ENCODE measurements at regions not wholly inside any gene's neighbourhood (a gene's known extent, or its start where the extent isn't known, plus 50 kb on each side); places are given as distances from the start of the nearest gene placed in this dataset.
"Not testable (repeated sequence)": the region's sequence is repeated elsewhere in the genome, so short reads cannot be mapped to it uniquely, and the experiment has no call there.

DNA sequence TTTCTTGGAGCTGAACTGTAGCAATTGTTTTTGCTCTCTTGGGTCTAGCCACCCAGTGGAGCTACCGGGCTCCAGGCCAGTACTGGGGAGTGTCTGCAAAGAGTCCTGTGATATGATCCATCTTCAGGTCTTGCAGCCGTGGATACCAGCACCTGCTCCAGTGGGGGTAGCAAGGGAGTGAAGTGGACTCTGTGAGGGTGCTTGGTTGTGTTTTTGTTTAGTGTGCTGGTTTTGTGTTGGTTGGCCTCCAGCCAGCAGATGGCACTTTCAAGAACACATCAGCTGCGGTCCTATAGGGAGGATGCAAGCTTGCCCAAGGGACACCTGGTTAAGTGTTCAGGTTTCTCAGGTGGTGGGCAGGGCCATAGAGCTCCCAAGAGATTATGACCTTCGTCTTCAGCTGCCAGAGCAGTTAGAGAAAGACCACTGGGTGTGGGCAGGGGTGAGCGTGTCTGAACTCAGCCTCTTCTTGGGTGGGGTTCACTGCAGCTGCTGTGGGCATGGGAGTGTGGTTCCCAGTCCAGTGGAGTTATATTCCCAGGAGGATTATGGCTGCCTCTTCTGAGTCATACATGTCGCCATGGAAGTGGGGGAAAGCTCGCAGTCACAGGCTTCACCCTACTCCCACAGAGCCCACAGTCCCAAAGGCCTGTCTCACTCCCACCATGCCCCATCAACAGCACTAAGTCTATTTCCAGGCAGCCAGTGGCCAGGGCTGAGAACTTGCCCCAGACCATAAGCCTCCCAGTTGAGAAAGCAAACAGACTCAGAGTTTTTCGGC is 811.6 kb downstream of the GLUD2 start:
- TF ChIP-seq, protein P1, sequence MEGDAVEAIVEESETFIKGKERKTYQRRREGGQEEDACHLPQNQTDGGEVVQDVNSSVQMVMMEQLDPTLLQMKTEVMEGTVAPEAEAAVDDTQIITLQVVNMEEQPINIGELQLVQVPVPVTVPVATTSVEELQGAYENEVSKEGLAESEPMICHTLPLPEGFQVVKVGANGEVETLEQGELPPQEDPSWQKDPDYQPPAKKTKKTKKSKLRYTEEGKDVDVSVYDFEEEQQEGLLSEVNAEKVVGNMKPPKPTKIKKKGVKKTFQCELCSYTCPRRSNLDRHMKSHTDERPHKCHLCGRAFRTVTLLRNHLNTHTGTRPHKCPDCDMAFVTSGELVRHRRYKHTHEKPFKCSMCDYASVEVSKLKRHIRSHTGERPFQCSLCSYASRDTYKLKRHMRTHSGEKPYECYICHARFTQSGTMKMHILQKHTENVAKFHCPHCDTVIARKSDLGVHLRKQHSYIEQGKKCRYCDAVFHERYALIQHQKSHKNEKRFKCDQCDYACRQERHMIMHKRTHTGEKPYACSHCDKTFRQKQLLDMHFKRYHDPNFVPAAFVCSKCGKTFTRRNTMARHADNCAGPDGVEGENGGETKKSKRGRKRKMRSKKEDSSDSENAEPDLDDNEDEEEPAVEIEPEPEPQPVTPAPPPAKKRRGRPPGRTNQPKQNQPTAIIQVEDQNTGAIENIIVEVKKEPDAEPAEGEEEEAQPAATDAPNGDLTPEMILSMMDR (IDR thresholded peaks at IDR 0.05; ENCODE audit: insufficient read depth, low read depth, low read length, missing control alignments) = no peak
- no peak for DNase-seq (ENCODE audit: low read depth)
- H3K4me3 ChIP-seq (ENCODE audit: low read depth, low read length) = no peak overlapping the region

DNA sequence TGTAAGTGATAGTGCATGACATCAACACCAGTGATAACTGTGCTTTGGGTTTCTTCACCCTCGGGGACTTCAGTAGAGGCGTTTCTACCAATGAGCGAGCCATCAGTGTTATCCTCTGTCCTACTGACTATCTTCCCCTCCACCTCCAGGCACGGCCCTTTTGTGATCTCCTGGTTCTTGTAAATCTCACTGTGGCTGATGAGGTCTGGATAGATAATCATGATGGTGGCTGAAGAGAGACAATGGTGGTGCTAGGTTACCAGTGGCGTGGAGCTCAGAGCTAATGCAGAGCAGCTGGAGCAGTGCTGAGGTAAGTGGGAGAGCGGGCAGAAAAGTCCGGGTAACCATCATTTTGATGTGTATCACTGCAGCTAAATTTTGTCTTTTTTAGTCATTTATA is 816.6 kb downstream of the GLUD2 start:
- DNase-seq (ENCODE audit: low read depth) = no peak
- TF ChIP-seq, protein P1 (IDR thresholded peaks at IDR 0.05; ENCODE audit: insufficient read depth, low read depth, low read length, missing control alignments) = no peak
- no peak overlapping the region for H3K4me3 ChIP-seq (ENCODE audit: low read depth, low read length)

DNA sequence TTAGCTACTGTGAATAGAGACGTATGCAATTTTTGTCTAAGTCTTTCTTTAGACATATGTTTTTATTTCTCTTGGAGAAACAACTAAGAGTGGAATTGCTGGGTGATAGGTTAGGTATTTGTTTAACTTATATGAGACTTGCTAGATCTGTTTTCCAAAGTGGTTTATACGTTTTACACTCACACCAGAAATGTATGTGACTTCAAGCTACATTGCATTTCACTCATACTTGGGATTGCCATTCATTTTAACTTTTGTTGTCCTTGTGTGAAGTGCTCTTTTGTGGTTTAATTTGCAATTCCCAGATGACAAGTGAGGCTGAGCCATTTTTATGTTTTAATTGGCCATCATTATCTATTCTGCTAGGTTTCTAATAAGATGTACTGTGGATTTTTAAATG is 817.2 kb downstream of the GLUD2 start:
- DNase-seq (ENCODE audit: low read depth) = no peak
- TF ChIP-seq, protein P1 (IDR thresholded peaks at IDR 0.05; ENCODE audit: insufficient read depth, low read depth, low read length, missing control alignments) = no peak
- no peak overlapping the region for H3K4me3 ChIP-seq (ENCODE audit: low read depth, low read length)

DNA sequence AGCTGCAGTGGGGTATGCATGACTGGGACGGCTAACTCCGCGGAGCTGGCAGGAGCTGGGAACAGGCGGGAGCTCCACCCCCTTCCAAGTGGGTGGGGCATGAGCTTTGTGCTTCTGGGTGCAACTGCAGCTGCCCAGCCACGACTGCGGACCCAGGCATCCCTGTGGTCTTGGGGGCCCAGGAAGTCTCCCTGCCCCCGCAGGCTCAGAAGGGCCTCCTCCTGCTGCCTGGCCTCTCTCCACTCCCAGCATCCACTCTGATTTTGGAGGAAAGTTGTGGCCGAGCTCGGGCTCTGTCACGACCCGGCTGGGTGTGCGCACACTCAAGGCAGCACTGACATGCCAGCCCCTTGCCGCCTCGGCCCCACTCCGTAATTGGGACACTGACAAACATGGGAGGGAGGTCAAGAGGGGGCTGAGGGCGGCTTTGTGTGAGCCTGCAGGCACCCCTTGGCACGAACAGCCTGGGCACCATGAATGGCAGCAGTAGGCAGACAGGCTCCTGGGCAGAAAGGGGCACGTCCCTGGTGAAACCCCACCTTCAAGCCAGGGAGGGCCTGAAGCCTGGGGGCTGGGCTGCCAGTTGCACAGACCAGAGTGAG is 822.6 kb downstream of the GLUD2 start:
- no peak for DNase-seq (ENCODE audit: low read depth)

DNA sequence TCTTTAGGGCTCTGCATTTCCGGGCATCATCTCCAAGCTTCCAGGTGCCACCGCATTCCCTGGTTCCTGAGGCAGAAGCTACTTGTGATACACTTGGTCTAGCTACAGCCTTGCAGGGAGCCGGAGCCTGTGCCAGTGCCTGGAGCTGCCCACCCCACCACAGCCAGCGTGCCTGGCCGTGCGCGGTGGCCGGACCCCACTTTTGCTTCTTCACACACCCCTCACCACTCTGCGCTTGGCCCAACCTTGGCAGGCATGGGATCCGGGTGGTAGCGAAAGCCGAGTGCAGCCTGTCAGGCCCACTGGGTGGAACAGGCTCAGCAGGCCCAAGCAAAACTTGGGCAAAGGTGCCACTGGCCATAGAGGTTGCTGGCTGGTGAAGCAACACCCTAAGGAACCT is 823.7 kb downstream of the GLUD2 start:
- TF ChIP-seq, protein P1 (IDR thresholded peaks at IDR 0.05; ENCODE audit: insufficient read depth, low read depth, low read length, missing control alignments) = no peak
- no peak overlapping the region for H3K4me3 ChIP-seq (ENCODE audit: low read depth, low read length)
- no peak for DNase-seq (ENCODE audit: low read depth)

More for the DNA sequence above, 822.6 kb downstream of the GLUD2 start:
- H3K4me3 ChIP-seq (ENCODE audit: low read depth, low read length) = no peak overlapping the region
- TF ChIP-seq, protein P1 (IDR thresholded peaks at IDR 0.05; ENCODE audit: insufficient read depth, low read depth, low read length, missing control alignments) = no peak

DNA sequence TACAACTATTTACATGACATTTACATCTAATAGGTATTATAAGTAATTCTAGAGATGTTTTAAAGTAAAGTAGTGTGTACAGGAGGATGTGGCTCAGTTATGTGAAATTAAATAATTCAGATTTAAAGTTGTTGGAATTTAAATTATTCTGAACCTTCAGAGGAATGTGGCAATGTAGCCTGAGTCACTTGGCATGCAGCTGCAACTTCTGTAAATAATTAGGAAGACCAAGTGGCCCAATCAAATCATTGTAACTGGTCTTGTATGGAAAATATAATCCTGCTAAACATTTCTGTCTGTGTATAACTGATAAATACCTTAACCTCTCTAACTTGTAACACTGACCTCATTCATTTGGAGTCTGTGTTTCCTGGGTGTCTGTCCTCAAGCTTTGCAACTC is 828.9 kb downstream of the GLUD2 start:
- TF ChIP-seq, protein P1 (IDR thresholded peaks at IDR 0.05; ENCODE audit: insufficient read depth, low read depth, low read length, missing control alignments) = no peak
- no peak overlapping the region for H3K4me3 ChIP-seq (ENCODE audit: low read depth, low read length)
- no peak for DNase-seq (ENCODE audit: low read depth)

DNA sequence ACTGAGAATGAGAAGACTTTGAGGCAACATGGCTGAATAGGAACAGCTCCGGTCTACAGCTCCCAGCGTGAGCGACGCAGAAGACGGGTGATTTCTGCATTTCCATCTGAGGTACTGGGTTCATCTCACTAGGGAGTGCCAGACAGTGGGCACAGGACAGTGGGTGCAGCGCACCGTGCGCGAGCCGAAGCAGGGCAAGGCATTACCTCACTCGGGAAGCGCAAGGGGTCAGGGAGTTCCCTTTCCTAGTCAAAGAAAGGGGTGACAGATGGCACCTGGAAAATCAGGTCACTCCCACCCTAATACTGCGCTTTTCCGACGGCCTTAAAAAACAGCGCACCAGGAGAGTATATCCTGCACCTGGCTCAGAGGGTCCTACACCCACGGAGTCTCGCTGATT is 829.9 kb downstream of the GLUD2 start:
- not testable (repeated sequence) for DNase-seq (ENCODE audit: low read depth); H3K4me3 ChIP-seq (ENCODE audit: low read depth, low read length)
